GM12874 (cell line): ENCODE measurements at regions not wholly inside any gene's neighbourhood (a gene's known extent, or its start where the extent isn't known, plus 50 kb on each side); places are given as distances from the start of the nearest gene placed in this dataset.

Source experiments
- CTCF ChIP-seq: IDR thresholded peaks from 2 replicates; pipeline ENCODE4 v1.5.1; 2011; ENCODE audit warnings: low read depth, mild to moderate bottlenecking, control low read depth, low read length, moderate library complexity; ENCODE audit not compliant: insufficient read depth

GRCh38 chr7:136353287-136353686, 376.1 kb upstream of the MTPN start:
- no peak for TF ChIP-seq CTCF

- TF ChIP-seq CTCF: no peak
These were observed 371.5 kb upstream of the MTPN start for GRCh38 chr7:136348542-136349192.

GRCh38 chr7:136348142-136348541, 371.0 kb upstream of the MTPN start:
- TF ChIP-seq CTCF: no peak

- TF ChIP-seq CTCF: no peak
These were observed 370.3 kb upstream of the MTPN start for GRCh38 chr7:136347488-136347887.

GRCh38 chr7:136342251-136342650, 365.1 kb upstream of the MTPN start:
- TF ChIP-seq CTCF: no peak

GRCh38 chr7:136339464-136339863, 362.3 kb upstream of the MTPN start:
- no peak for TF ChIP-seq CTCF

- TF ChIP-seq CTCF: no peak
These were observed 359.8 kb upstream of the MTPN start for GRCh38 chr7:136336932-136337331.
